HFFc6 (cell line): ENCODE measurements at regions not wholly inside any gene's neighbourhood (a gene's known extent, or its start where the extent isn't known, plus 50 kb on each side); places are given as distances from the start of the nearest gene placed in this dataset.

ENCODE experiments used
- DNase-seq: peaks from one replicate; pipeline ENCODE4 v3.0.0-alpha.2; 2018
- H3K27ac Mint-ChIP-seq: 2 replicates; pipeline ENCODE4 v1.8.0; 2020; ENCODE audit warnings: mild to moderate bottlenecking, mixed read lengths
- H3K27me3 Mint-ChIP-seq: 2 replicates; pipeline ENCODE4 v1.8.0; 2021; ENCODE audit warnings: mild to moderate bottlenecking, moderate library complexity, mixed read lengths; ENCODE audit not compliant: insufficient read depth
- H3K36me3 Mint-ChIP-seq: 2 replicates; pipeline ENCODE4 v1.8.0; 2021; ENCODE audit warnings: low read depth, mixed read lengths
- H3K4me1 Mint-ChIP-seq: 2 replicates; pipeline ENCODE4 v1.8.0; 2020; ENCODE audit warnings: low read depth, mixed read lengths
- H3K4me3 Mint-ChIP-seq: 2 replicates; pipeline ENCODE4 v1.8.0; 2020; ENCODE audit warnings: mild to moderate bottlenecking, moderate library complexity, mixed read lengths
- H3K9me3 Mint-ChIP-seq: 2 replicates; pipeline ENCODE4 v1.8.0; 2020; ENCODE audit warnings: mild to moderate bottlenecking, mixed read lengths
- CTCF ChIP-seq: fragments of 200-600 bp; sonication (generic); IDR thresholded peaks from 2 replicates; pipeline ENCODE4 v1.5.0; 2021; ENCODE audit warnings: antibody characterized with exemption, mild to moderate bottlenecking

- DNase-seq: no peak
- TF ChIP-seq CTCF: no peak
- H3K4me1 Mint-ChIP-seq: no peaks in the 10 kb centered on the region
Observed at GRCh38 chr18:39200153-39200552, 1634.6 kb upstream of the CELF4 start.

DNA sequence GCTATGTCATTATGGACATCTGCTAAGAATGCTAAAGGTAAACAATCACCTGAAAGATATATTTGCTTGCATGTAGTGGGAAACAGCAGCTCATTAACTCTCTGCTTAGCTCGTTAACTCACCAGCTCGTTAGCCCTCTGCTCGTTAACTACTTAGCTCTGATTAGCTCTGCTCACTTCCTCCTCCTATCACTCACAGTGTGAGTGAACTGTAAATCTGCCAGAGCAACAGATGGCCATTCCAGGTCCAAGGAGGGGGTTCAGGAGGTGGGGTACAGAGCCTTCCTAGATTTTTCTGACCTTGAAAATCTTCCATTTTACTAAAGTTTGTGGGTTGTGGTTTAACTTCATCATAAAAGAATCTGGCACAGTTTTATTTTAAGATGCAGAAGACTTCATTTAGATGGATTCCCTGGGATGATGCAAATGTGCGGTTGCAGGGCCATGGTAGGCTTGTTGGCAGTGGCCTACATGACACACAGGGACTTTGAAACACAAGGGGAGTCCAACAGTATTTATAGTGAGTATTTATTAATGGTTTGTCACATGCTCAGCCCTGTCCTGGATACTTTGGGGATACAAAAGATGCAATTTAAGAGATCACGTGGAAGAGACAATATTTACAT is 1633.7 kb upstream of the CELF4 start:
- no peak for TF ChIP-seq CTCF
- DNase-seq: no peak
- H3K9me3 Mint-ChIP-seq: peaks cover 13% of the 10 kb centered on the region; the same call in 1 of the 2 replicates
- H3K36me3 Mint-ChIP-seq: no peaks in the 10 kb centered on the region
- no peaks in the 10 kb centered on the region for H3K27me3 Mint-ChIP-seq
- no peaks in the 10 kb centered on the region for H3K4me1 Mint-ChIP-seq
- no peak overlapping the region for H3K4me3 Mint-ChIP-seq
- H3K27ac Mint-ChIP-seq: no peak overlapping the region

More at GRCh38 chr18:39200153-39200552, 1634.6 kb upstream of the CELF4 start:
- H3K36me3 Mint-ChIP-seq: no peaks in the 10 kb centered on the region
- no peak overlapping the region for H3K27ac Mint-ChIP-seq
- no peaks in the 10 kb centered on the region for H3K27me3 Mint-ChIP-seq
- H3K4me3 Mint-ChIP-seq: no peak overlapping the region
- peaks cover 13% of the 10 kb centered on the region; the same call in 1 of the 2 replicates for H3K9me3 Mint-ChIP-seq

- no peak for DNase-seq
- no peak overlapping the region for H3K27ac Mint-ChIP-seq
- H3K36me3 Mint-ChIP-seq: no peaks in the 10 kb centered on the region
- no peak overlapping the region for H3K4me3 Mint-ChIP-seq
- H3K4me1 Mint-ChIP-seq: no peaks in the 10 kb centered on the region
- no peak for TF ChIP-seq CTCF
- peaks cover 11% of the 10 kb centered on the region; the same call in 1 of the 2 replicates for H3K9me3 Mint-ChIP-seq
- H3K27me3 Mint-ChIP-seq: no peaks in the 10 kb centered on the region
Observed at GRCh38 chr18:39198376-39198775, 1632.8 kb upstream of the CELF4 start.

DNA sequence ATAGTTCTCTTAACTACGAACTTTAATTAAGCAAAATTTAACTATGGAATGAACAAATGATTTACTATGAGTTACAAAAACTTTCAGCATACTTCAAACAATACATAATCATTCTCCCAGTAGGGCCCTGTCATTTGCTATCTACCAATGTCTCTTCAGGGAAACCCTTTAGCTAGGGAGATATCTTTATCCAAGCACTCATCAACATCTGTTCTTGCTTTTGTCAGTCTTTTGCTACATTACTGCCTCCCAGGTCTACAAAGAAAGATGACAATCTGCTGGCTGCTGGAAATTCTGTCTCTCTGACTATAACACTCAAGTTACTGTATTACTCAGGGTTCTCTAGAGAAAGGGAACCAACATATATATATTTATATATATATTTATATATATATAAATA is 1626.3 kb upstream of the CELF4 start:
- no peaks in the 10 kb centered on the region; the same call in 1 of the 2 replicates for H3K9me3 Mint-ChIP-seq
- no peaks in the 10 kb centered on the region for H3K36me3 Mint-ChIP-seq
- no peak for TF ChIP-seq CTCF
- H3K27me3 Mint-ChIP-seq: no peaks in the 10 kb centered on the region
- H3K4me3 Mint-ChIP-seq: no peak overlapping the region
- no peak for DNase-seq
- no peaks in the 10 kb centered on the region for H3K4me1 Mint-ChIP-seq
- H3K27ac Mint-ChIP-seq: no peak overlapping the region

- no peaks in the 10 kb centered on the region for H3K4me1 Mint-ChIP-seq
- no peak for DNase-seq
- no peaks in the 10 kb centered on the region; the same call in 1 of the 2 replicates for H3K9me3 Mint-ChIP-seq
- no peaks in the 10 kb centered on the region for H3K27me3 Mint-ChIP-seq
- H3K27ac Mint-ChIP-seq: no peak overlapping the region
- no peaks in the 10 kb centered on the region for H3K36me3 Mint-ChIP-seq
- no peak overlapping the region for H3K4me3 Mint-ChIP-seq
- TF ChIP-seq CTCF: no peak
Observed at GRCh38 chr18:39191058-39191457, 1625.5 kb upstream of the CELF4 start.
